ENCODE measurements at regions not wholly inside any gene's neighbourhood (a gene's known extent, or its start where the extent isn't known, plus 50 kb on each side); places are given as distances from the start of the nearest gene placed in this dataset.
"Not testable (repeated sequence)": the region's sequence is repeated elsewhere in the genome, so short reads cannot be mapped to it uniquely, and the experiment has no call there.

DNA sequence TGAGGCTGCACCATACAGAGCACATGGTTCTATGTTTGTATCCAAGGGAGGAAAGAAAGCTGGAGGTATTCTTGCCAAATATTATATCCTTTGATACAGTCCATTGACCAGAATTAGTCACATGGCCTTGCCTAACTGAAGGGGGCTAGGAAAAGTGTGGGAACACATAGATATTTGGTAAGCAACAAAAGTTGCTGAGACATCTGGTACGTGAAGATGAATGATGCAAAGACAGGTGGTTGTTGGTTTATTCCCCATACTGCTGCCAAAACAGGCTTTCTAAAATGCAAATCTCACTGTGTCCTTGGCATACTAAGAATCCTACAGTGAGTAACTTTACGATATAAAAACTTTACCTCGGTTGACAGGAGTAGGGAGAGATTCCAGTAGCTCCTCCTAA lies 162.2 kb downstream of the VGLL3 start:
- ATAC-seq (no peak), DNase-seq (no peak)
- TF ChIP-seq, protein P1, sequence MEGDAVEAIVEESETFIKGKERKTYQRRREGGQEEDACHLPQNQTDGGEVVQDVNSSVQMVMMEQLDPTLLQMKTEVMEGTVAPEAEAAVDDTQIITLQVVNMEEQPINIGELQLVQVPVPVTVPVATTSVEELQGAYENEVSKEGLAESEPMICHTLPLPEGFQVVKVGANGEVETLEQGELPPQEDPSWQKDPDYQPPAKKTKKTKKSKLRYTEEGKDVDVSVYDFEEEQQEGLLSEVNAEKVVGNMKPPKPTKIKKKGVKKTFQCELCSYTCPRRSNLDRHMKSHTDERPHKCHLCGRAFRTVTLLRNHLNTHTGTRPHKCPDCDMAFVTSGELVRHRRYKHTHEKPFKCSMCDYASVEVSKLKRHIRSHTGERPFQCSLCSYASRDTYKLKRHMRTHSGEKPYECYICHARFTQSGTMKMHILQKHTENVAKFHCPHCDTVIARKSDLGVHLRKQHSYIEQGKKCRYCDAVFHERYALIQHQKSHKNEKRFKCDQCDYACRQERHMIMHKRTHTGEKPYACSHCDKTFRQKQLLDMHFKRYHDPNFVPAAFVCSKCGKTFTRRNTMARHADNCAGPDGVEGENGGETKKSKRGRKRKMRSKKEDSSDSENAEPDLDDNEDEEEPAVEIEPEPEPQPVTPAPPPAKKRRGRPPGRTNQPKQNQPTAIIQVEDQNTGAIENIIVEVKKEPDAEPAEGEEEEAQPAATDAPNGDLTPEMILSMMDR (IDR thresholded peaks at IDR 0.05) = no peak
- H3K4me1 ChIP-seq (ENCODE audit: low read depth) = no peaks in the 10 kb centered on the region
- no peak overlapping the region for H3K4me3 ChIP-seq
- no peaks in the 10 kb centered on the region for H3K36me3 ChIP-seq (ENCODE audit: low read depth)
- no peaks in the 10 kb centered on the region for H3K9me3 ChIP-seq
- intact Hi-C loops (cut with DNase I, micrococcal nuclease) = no loop called here

DNA sequence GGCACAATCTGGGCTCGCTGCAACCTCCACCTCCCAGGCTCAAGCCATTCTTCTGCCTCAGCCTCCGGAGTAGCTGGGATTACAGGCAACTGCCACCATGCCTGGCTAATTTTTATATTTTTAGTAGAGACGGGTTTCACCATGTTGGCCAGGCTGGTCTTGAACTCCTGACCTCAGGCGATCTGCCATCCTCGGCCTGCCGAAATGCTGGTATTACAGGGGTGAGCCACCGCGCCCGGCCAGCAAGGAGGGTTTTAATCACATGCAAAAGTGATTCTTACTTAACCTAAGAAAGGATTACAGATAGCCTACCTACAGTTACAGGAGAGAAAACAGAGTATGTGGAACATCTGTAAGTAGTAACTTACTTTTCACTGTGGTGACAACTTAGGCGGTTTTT lies 163.4 kb downstream of the VGLL3 start:
- H3K4me3 ChIP-seq; H3K9me3 ChIP-seq; H3K36me3 ChIP-seq (ENCODE audit: low read depth); H3K4me1 ChIP-seq (ENCODE audit: low read depth); DNase-seq; ATAC-seq; intact Hi-C loops (cut with DNase I, micrococcal nuclease): not testable (repeated sequence)

DNA sequence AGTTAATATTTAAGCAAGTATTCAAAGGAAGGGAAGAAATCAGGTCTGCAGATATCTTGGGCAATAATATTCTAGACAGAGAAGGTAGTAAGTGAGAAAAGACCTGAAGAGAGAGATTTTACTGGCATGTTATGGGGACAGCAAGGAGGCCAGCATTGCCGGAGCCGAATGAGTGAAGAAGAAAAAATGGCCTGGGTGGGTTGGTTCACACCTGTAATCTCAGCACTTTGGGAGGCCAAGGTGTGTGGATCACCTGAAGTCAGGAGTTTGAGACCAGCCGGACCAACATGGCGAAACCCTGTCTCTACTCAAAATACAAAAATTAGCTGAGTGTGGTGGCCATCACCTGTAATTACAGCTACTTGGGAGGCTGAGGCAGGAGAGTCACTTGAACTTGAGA lies 164.7 kb downstream of the VGLL3 start:
- Histone ChIP-seq H3K4me1 (ENCODE audit: low read depth) (no peaks in the 10 kb centered on the region), H3K4me3 (no peak overlapping the region), H3K36me3 (ENCODE audit: low read depth) (no peaks in the 10 kb centered on the region), H3K9me3 (no peaks in the 10 kb centered on the region)
- no peak for DNase-seq
- TF ChIP-seq, protein P1 (IDR thresholded peaks at IDR 0.05) = no peak
- intact Hi-C loops (cut with DNase I, micrococcal nuclease) = no loop called here
- ATAC-seq = no peak

DNA sequence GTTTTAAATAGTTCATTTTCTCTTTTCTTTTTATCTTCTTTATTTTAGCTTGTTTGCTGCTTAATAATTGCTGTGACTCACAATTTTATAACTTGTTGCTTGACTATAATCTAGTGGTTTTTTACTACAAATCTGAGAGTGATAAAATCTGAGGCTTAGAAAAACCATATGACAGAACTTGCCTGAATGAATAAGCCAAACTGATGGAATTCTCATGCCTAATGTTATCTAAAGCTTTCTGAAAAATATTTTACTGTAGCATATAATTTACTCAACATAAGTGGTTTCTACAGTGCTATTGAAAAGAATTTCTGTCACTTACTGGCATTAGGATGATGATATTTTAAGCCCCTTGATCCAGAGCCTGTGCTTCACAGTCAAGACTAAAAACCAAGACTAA lies 175.1 kb downstream of the VGLL3 start:
- intact Hi-C loops (cut with DNase I, micrococcal nuclease) = no loop called here
- Histone ChIP-seq H3K4me1 (ENCODE audit: low read depth) (no peaks in the 10 kb centered on the region), H3K36me3 (ENCODE audit: low read depth) (no peaks in the 10 kb centered on the region), H3K9me3 (no peaks in the 10 kb centered on the region), H3K4me3 (no peak overlapping the region)
- DNase-seq (no peak), ATAC-seq (no peak)
- TF ChIP-seq, protein P1 (IDR thresholded peaks at IDR 0.05) = no peak

DNA sequence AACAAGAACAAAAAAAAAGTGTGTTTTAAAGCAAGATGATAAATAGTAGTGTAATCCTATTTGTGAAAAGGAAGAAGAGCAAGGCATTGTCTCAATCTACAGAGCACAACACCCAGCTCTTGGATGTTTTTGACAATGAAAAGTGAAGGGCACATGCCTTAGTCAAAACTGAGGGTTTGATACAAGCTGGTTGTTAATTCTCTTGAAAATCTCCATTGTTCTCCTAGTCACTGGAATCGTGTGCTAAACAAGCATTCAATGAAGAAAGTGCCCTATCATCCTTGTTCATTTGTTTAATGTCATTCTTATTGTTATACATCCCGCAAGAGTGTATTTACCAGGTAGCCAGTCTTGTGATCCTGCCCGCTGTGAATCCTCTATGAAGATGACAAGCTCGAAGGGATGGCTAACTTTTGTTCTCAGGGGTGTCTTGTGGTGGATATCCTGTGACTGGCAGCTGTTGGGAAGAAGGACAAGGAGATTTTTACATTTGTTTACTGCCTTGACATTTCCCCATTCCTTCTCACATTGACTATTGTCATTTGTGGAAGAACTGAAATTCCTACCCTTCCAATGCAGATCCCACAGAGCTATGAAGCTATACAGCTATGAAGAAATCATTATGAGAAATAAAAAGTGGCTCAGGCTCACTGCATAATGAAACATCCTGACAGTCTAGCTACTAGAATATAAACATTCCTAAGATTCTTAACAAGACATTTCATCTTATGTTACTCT lies 175.9 kb downstream of the VGLL3 start:
- intact Hi-C loops (cut with DNase I, micrococcal nuclease) = no loop called here
- H3K4me1 ChIP-seq (ENCODE audit: low read depth) = no peaks in the 10 kb centered on the region

DNA sequence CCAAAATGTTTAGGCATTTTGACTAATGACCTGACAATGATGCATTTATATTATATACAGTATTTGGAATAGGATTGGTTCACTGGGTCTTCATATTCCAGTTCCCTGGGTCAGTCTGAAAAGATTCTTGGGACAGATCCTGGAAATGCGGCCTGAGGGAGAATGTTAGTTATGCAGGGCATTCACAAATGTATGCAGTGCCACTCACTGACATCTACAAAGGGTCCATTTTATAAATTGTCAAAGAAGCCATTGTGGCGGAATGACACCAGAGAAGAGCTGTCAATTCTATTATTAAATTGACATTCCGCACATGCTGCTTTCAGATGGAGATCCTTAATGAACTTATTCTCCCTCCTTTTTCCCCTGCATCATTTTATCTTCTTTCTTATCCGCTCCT lies 176.6 kb downstream of the VGLL3 start:
- Histone ChIP-seq H3K9me3 (no peaks in the 10 kb centered on the region), H3K36me3 (ENCODE audit: low read depth) (no peaks in the 10 kb centered on the region), H3K4me3 (no peak overlapping the region), H3K4me1 (ENCODE audit: low read depth) (no peaks in the 10 kb centered on the region)
- TF ChIP-seq, protein P1 (IDR thresholded peaks at IDR 0.05) = no peak
- ATAC-seq (no peak), DNase-seq (no peak)
- intact Hi-C loops (cut with DNase I, micrococcal nuclease) = no loop called here

More for the DNA sequence above, 175.9 kb downstream of the VGLL3 start:
- DNase-seq = no peak
- no peak for ATAC-seq
- TF ChIP-seq, protein P1 (IDR thresholded peaks at IDR 0.05) = no peak
- H3K9me3 ChIP-seq = no peaks in the 10 kb centered on the region
- H3K4me3 ChIP-seq = no peak overlapping the region
- H3K36me3 ChIP-seq (ENCODE audit: low read depth) = no peaks in the 10 kb centered on the region

Measured in mucosa of descending colon (tissue), 3 donors.